ENCODE measurements at regions not wholly inside any gene's neighbourhood (a gene's known extent, or its start where the extent isn't known, plus 50 kb on each side); places are given as distances from the start of the nearest gene placed in this dataset.

DNA sequence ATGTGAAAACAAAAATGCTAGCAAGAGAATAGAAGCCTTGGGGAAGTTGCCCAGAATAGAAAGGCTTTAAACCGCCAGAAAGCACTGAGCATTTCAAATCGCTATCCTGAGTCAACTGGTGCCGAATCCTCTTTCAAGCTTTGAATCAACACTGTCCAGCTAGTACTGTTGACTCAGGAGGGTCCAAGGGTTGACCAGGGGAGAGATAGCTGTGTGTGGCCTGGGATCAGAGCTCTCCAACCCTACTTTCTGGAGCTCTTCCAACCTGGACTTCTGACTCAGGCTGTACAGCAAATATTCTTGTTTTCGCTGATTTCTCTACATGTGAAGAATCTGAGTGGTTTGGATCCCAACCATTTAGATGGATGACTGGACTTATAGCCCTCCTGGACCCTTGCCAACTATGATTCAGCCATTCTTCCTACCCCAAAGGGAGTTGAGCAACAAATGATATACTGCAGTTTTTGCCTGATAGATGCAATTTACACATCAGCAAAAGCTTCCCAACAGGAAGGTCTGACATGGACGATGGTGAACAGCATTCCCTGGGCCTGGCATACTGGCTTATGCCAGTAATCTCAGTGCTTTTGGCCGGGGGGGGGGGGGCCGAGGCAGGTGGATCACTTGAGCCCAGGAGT is 154.0 kb upstream of the SDK2 start:
- DNase-seq (ENCODE audit: extremely low read depth, low read depth), result peak; percentile 75
- TF ChIP-seq, protein P1, sequence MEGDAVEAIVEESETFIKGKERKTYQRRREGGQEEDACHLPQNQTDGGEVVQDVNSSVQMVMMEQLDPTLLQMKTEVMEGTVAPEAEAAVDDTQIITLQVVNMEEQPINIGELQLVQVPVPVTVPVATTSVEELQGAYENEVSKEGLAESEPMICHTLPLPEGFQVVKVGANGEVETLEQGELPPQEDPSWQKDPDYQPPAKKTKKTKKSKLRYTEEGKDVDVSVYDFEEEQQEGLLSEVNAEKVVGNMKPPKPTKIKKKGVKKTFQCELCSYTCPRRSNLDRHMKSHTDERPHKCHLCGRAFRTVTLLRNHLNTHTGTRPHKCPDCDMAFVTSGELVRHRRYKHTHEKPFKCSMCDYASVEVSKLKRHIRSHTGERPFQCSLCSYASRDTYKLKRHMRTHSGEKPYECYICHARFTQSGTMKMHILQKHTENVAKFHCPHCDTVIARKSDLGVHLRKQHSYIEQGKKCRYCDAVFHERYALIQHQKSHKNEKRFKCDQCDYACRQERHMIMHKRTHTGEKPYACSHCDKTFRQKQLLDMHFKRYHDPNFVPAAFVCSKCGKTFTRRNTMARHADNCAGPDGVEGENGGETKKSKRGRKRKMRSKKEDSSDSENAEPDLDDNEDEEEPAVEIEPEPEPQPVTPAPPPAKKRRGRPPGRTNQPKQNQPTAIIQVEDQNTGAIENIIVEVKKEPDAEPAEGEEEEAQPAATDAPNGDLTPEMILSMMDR (IDR thresholded peaks at IDR 0.05; ENCODE audit: low read depth, low read length), result no peak

DNA sequence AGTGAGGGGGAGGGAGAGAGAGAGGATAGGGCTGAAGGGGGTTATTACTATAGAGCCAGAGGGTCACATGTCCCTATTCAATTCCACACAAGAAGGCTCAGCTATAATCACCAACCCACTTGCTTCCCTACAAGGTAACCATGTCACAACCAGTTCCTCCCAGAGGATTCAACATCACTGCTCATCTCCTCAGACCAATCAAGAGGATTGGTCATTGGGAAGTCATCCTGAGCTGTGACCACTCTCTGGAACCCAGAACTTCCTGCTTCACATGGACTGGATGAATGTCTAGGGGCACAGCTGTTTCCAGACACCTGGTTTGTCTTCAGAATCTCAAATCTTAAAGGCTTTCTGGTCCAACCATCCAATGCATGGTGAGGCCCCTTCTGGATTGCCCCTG is 154.9 kb upstream of the SDK2 start:
- no peak for DNase-seq (ENCODE audit: extremely low read depth, low read depth)
- TF ChIP-seq, protein P1 (IDR thresholded peaks at IDR 0.05; ENCODE audit: low read depth, low read length), result no peak

DNA sequence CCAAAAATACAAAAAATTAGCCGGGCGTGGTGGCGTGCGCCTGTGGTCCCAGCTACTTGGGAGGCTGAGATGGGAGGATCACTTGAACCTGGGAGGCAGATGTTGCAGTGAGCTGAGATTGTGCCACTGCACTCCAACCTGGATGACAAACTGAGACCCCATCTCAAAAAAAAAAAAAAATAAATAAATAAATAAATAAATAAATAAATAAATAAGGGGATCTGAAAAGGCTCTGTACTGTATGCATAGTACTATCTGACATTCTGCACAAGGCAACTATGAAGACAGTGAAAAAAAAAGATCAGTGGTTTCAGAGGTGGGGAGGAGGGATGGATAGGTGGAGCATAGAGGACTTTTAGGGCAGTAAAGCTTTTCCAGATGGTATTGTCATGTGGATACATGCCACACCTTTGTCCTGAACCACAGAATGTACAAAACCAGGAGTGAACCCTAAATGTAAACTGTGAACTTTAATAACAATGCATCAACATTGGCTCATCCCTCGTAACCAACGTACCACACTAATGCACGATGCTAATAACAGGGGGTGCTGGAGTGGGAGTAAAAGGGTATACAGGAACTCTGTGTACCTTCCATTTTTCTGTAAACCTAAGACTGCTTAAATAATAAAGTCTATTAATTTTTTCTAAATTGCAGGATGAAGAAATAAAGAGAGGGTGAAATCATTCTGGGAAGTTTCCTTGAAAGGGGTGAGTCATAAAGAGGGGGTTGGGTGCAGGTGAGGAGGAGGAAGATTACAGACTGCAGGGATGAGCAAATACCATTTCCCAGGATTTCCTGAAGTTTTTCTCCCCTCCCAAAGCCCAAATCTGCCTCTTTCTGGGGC is 155.8 kb upstream of the SDK2 start:
- no peak for DNase-seq (ENCODE audit: extremely low read depth, low read depth)
- TF ChIP-seq, protein P1 (IDR thresholded peaks at IDR 0.05; ENCODE audit: low read depth, low read length), result no peak

DNA sequence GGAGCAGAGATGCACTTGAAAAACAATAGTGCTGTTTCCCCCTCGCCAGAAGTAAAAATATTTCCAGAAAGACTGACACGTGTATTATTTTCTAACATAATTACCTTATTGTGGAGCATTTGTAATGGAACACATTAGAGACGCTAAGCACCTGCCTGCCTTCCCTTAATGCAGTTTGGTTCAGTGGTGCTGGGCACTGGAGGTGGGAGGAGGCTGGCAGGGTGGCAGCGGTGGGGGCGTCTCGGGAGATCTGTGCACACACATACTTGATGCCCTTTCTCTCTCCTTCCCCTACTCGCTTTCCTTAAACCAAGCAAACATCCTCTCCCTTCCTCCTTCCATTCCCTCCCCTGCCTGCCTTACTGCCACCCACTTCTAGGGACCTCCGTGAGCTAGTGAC is 156.6 kb upstream of the SDK2 start:
- no peak for DNase-seq (ENCODE audit: extremely low read depth, low read depth)
- TF ChIP-seq, protein P1 (IDR thresholded peaks at IDR 0.05; ENCODE audit: low read depth, low read length), result no peak

DNA sequence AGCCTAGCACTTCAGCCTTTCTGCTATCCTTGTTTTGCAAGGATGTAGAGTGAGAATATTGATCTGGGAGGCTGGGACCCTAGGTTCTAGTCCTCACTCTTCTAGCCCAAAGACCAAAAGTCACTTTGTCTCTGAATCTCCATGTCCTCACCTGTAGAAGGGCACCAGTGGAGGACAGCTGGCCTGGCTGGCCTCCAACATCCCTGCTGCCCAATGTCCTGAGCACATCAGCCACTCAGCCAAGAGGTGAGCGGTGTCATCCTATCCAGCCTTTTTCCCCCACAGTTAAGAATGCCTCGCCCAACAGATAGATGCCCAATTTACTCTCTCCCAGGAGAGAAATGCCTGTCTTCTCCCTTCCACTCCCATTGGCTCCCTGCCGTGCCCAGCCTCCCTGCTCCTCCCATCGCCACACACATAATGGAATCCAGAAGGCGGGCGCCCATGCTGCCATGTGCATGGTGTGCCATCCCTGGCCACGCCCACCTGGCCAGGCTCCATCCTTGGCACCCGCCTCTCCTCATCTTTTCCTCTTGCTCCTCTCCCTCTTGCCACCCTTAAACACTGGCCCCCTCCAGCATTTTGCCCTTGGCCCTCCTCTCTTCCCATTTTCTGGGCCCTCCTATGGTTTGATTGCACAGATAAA is 157.3 kb upstream of the SDK2 start:
- no peak for DNase-seq (ENCODE audit: extremely low read depth, low read depth)

DNA sequence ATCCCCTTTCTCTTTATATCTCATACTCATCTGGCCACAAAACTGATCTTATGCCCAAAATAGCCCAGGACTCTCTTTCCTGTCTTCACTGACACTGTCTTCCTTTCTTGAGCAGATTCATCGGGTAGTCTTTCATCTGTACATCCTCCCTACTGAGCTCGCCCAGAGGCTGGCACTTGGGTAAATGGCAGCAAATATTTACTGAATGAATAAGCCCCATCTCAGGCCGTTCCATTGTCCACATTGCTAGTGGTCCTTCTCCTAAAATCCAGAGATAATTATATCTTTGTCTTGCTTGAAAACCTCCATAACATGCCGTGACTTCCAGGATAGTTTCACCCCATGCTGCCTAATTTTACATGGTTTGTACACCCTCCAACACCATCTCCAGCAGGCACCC is 158.1 kb upstream of the SDK2 start:
- no peak for DNase-seq (ENCODE audit: extremely low read depth, low read depth)
- TF ChIP-seq, protein P1 (IDR thresholded peaks at IDR 0.05; ENCODE audit: low read depth, low read length), result no peak

More for the DNA sequence above, 157.3 kb upstream of the SDK2 start:
- TF ChIP-seq, protein P1 (IDR thresholded peaks at IDR 0.05; ENCODE audit: low read depth, low read length), result no peak

DNA sequence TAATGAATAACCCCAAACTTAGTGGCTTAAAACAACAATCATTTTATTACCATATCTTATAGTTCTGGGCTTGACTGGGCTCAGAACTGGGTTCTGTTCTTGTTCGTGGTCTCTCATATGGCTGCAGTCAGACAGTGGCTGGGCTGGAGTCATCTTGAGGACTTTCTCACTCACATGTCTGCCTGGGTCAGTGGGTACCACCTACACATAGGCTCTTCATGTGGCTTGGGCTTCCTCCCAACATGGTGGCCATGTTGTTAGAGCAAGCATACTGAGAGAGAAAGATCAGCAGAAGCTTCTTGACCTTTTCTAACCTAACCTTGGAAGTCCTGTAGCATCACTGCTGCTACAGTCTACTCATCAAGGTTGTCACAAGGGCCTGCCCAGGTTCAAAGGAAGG is 158.6 kb upstream of the SDK2 start:
- no peak for DNase-seq (ENCODE audit: extremely low read depth, low read depth)
- TF ChIP-seq, protein P1 (IDR thresholded peaks at IDR 0.05; ENCODE audit: low read depth, low read length), result no peak
